Coronary artery (tissue), 2 donors: ENCODE measurements at regions not wholly inside any gene's neighbourhood (a gene's known extent, or its start where the extent isn't known, plus 50 kb on each side); places are given as distances from the start of the nearest gene placed in this dataset.

ENCODE experiments used
- DNase-seq: peaks from one replicate; pipeline ENCODE4 v3.0.0-alpha.2; 2017; ENCODE audit warnings: low spot score
- H3K27ac ChIP-seq, 2 donors: fragments of 200-600 bp; sonication (generic); one replicate each; pipeline ENCODE4 v1.5.1; 2016 to 2019
- H3K4me3 ChIP-seq: fragments of 200-600 bp; sonication (generic); 2 replicates; pipeline ENCODE4 v1.5.1; 2016; ENCODE audit warnings: mild to moderate bottlenecking, moderate library complexity
- TF ChIP-seq, protein P1 (sequence below): fragments of 200-600 bp; sonication (generic); IDR thresholded peaks from one replicate; pipeline ENCODE4 v1.5.1; 2019; ENCODE audit warnings: antibody characterized with exemption

- H3K4me3 ChIP-seq: no peak overlapping the region
- H3K27ac ChIP-seq: no peak overlapping the region
- TF ChIP-seq, protein P1, sequence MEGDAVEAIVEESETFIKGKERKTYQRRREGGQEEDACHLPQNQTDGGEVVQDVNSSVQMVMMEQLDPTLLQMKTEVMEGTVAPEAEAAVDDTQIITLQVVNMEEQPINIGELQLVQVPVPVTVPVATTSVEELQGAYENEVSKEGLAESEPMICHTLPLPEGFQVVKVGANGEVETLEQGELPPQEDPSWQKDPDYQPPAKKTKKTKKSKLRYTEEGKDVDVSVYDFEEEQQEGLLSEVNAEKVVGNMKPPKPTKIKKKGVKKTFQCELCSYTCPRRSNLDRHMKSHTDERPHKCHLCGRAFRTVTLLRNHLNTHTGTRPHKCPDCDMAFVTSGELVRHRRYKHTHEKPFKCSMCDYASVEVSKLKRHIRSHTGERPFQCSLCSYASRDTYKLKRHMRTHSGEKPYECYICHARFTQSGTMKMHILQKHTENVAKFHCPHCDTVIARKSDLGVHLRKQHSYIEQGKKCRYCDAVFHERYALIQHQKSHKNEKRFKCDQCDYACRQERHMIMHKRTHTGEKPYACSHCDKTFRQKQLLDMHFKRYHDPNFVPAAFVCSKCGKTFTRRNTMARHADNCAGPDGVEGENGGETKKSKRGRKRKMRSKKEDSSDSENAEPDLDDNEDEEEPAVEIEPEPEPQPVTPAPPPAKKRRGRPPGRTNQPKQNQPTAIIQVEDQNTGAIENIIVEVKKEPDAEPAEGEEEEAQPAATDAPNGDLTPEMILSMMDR: no peak
- no peak for DNase-seq
Measured at GRCh38 chr4:59063015-59063720, 1953.0 kb upstream of the IGFBP7 start.

DNA sequence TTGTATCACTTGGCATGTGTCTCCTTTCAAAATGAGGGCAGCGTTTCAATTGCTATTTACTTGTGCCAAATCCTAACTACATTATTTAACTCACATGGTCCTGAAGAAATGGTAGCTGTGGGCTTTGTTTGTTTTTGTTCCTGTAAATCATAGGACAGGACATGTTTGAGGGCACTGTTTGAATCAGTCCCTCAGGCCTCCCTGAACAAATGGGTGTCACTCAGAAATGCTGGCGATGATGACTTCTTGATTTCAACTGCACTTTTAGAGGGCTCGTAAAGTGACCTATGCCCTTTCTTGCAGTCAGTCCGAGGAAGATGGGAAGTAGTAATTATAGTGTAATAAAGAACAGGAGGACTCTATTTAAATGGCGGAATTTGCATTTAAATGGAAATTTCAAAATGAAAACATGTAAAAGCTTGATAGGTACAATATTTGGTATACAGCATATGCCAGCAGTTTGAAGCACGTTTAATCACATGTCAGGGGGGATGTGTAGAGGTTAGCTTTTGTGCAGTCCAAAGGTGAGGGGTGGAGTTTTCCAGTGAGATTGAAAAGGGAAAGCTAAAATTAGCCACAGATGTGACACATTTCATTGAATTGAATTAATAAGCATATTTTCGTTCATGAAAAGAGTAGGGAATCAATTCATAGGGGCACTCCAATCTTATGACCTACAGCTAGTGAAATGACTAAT, 1958.7 kb upstream of the IGFBP7 start:
- TF ChIP-seq, protein P1: no peak
- DNase-seq: no peak
- H3K4me3 ChIP-seq: no peak overlapping the region
- H3K27ac ChIP-seq: no peak overlapping the region

GRCh38 chr4:59086410-59086809, 1976.2 kb upstream of the IGFBP7 start:
- Histone ChIP-seq H3K27ac (no peak overlapping the region), H3K4me3 (no peak overlapping the region)
- DNase-seq: no peak
- TF ChIP-seq, protein P1: no peak

GRCh38 chr4:59091146-59092142, 1981.3 kb upstream of the IGFBP7 start:
- peak; percentile 57 for DNase-seq
- TF ChIP-seq, protein P1: no peak
- no peak overlapping the region for H3K27ac ChIP-seq
- H3K4me3 ChIP-seq: no peak overlapping the region

DNA sequence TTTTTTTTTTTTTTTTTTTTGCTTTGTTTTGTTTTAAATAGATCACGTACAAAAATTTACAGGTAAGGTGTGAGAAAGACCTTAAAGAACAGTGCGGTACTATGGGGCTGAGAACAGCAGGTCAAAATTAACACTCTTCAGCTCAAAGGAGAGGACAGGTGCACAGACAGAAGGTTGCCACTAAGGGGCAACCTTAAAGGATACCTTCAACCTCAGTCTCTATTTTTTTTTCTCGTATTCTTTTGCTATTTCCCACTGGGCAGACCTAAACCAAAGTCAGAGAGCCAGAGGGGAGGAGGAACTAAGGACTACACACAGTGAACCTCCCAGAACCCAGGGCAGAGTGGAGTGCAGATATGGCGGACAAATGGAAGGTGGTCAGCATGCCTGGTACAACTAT, 1984.3 kb upstream of the IGFBP7 start:
- Histone ChIP-seq H3K4me3 (no peak overlapping the region), H3K27ac (no peak overlapping the region)
- TF ChIP-seq, protein P1: no peak
- no peak for DNase-seq

GRCh38 chr4:59102311-59102710, 1992.1 kb upstream of the IGFBP7 start:
- Histone ChIP-seq H3K4me3 (no peak overlapping the region), H3K27ac (no peak overlapping the region)
- TF ChIP-seq, protein P1: no peak
- no peak for DNase-seq
